Muscle layer of colon (tissue), 2 donors: ENCODE measurements at regions not wholly inside any gene's neighbourhood (a gene's known extent, or its start where the extent isn't known, plus 50 kb on each side); places are given as distances from the start of the nearest gene placed in this dataset.
"Not testable (repeated sequence)": the region's sequence is repeated elsewhere in the genome, so short reads cannot be mapped to it uniquely, and the experiment has no call there.

Experiments used
- H3K27ac ChIP-seq: one replicate; pipeline ENCODE4 v1.7.0; 2013; ENCODE audit warnings: low read depth, mild to moderate bottlenecking, low read length, moderate library complexity
- H3K27me3 ChIP-seq, 2 donors: one replicate each; pipeline ENCODE4 v1.7.0; 2013; ENCODE audit warnings: low read length in 2 of 2, mild to moderate bottlenecking in 2 of 2; ENCODE audit not compliant: insufficient read depth in 2 of 2, control insufficient read depth in 1 of 2
- H3K36me3 ChIP-seq: one replicate; pipeline ENCODE4 v1.7.0; 2013; ENCODE audit warnings: mild to moderate bottlenecking, low read length; ENCODE audit not compliant: insufficient read depth
- H3K4me1 ChIP-seq: one replicate; pipeline ENCODE4 v1.7.0; 2013; ENCODE audit warnings: mild to moderate bottlenecking, low read length; ENCODE audit not compliant: insufficient read depth
- H3K4me3 ChIP-seq, 2 donors: one replicate each; pipeline ENCODE4 v1.7.0; 2013; ENCODE audit warnings: low read length in 2 of 2, low read depth in 1 of 2, mild to moderate bottlenecking in 1 of 2, moderate library complexity in 1 of 2
- H3K9ac ChIP-seq: one replicate; pipeline ENCODE4 v1.7.0; 2013; ENCODE audit warnings: low read length
- H3K9me3 ChIP-seq: one replicate; pipeline ENCODE4 v1.7.0; 2013; ENCODE audit warnings: mild to moderate bottlenecking, low read length
- donor health status: abdominal sarcoma.
- donor health status: Adenocarcinoma of cecum.

DNA sequence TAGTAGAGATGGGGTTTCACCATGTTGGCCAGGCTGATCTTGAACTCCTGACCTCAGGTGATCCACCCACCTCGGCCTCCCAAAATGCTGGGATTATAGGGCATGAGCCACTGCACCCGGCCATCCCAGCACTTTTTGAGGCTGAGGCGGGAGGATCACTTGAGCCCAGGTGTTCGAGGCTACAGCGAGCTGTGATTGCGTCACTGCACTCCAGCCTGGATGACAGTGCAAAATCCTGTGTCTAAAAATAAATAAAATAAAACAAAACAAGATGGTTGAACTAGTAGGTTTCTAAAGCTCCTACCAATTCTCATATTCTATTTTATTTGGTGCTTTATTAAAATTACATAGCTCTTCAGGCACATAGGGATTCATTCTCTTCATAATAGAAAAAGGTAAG lies 890.3 kb upstream of the AUTS2 start:
- H3K27me3 ChIP-seq = no peaks in the 10 kb centered on the region
- no peak overlapping the region for H3K4me3 ChIP-seq
- no peaks in the 10 kb centered on the region for H3K4me1 ChIP-seq
- no peaks in the 10 kb centered on the region for H3K9me3 ChIP-seq
- no peaks in the 10 kb centered on the region for H3K36me3 ChIP-seq
- H3K9ac ChIP-seq = no peak overlapping the region
- H3K27ac ChIP-seq = no peak overlapping the region

DNA sequence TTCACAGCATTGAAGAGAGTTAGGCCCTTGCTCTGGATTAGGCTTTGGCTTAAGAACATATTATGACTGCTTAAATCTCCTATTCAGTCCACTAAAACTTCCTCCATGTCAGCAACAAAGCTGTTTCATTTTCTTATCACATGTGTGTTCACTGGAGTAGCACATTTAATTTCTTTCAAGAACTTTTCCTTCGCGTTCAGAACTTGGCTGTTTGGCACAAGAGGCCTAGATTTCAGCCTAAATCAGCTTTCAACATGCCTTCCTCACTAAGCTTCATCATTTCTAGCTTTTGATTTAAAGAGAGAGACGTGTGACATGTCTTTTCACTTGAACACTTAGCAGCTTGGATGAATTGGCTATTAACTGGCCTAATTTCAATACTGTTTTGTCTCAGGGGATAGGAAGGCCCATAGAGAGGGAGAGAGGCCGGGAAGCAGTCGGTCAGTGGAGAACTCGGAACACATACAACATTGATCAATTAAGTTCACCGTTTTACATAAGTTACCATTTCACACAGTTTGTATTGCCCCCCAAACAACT lies 885.2 kb upstream of the AUTS2 start:
- no peaks in the 10 kb centered on the region for H3K9me3 ChIP-seq
- no peaks in the 10 kb centered on the region for H3K4me1 ChIP-seq
- H3K36me3 ChIP-seq = no peaks in the 10 kb centered on the region
- H3K4me3 ChIP-seq = no peak overlapping the region
- H3K27me3 ChIP-seq = no peaks in the 10 kb centered on the region
- no peak overlapping the region for H3K27ac ChIP-seq
- H3K9ac ChIP-seq = no peak overlapping the region

DNA sequence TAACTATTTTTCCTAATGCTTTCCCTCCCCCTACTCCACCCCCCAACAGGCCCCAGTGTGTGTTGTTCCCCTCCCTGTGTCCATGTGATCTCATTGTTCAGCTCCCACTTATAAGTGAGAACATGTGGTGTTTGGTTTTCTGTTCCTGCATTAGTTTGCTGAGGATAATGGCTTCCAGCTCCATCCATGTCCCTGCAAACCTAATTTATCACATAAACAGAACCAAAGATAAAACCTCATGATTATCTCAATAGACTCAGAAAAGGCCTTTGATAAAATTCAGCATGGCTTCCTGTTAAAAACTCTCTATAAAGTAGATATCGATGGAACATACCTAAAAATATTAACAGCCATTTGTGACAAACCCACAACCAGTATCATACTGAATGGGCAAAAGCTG lies 884.1 kb upstream of the AUTS2 start:
- H3K27ac ChIP-seq, H3K36me3 ChIP-seq, H3K9me3 ChIP-seq, H3K4me3 ChIP-seq, H3K9ac ChIP-seq, H3K4me1 ChIP-seq, H3K27me3 ChIP-seq: not testable (repeated sequence)

DNA sequence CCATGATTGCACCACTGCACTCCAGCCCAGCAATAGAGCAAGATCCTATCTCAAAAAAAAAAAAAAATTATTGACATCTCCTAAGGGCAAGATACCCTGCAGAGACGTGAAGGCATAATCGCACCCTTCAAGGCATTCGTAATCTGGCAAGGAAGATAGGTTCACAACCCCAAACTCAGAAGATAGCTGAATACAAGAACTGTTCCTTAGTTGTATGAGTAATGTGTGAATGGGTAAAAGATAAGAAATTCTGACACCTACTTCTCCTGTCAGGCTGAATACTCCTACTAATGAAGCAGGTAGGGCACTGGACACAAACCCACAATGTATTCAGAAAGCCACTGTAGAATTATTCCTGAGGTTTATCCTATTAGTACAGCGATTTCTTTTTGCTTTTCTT lies 882.4 kb upstream of the AUTS2 start:
- no peaks in the 10 kb centered on the region for H3K4me1 ChIP-seq
- H3K9ac ChIP-seq = no peak overlapping the region
- no peaks in the 10 kb centered on the region for H3K9me3 ChIP-seq
- H3K27ac ChIP-seq = no peak overlapping the region
- H3K36me3 ChIP-seq = no peaks in the 10 kb centered on the region
- no peaks in the 10 kb centered on the region for H3K27me3 ChIP-seq
- H3K4me3 ChIP-seq = no peak overlapping the region

DNA sequence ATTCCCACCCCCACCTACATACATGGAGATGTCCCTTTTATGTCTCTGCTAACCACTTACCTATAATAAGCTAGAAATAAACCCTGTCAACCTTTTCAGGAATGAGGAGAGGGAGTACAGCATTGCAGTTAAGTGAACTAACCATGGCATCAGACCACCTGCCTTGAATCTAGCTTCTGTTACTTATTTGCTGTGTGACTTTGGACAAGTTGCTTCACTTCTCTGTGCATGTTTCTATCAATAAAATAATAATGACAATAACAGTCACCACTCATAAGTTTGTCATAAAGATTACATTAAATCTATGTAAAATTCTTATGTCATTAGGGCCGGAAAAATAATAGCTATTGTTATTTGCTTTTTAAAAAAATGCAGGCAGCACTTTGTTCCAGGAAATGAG lies 881.1 kb upstream of the AUTS2 start:
- no peak overlapping the region for H3K27ac ChIP-seq
- no peaks in the 10 kb centered on the region for H3K4me1 ChIP-seq
- no peak overlapping the region for H3K9ac ChIP-seq
- no peaks in the 10 kb centered on the region for H3K36me3 ChIP-seq
- no peaks in the 10 kb centered on the region for H3K9me3 ChIP-seq
- no peak overlapping the region for H3K4me3 ChIP-seq
- no peaks in the 10 kb centered on the region for H3K27me3 ChIP-seq

DNA sequence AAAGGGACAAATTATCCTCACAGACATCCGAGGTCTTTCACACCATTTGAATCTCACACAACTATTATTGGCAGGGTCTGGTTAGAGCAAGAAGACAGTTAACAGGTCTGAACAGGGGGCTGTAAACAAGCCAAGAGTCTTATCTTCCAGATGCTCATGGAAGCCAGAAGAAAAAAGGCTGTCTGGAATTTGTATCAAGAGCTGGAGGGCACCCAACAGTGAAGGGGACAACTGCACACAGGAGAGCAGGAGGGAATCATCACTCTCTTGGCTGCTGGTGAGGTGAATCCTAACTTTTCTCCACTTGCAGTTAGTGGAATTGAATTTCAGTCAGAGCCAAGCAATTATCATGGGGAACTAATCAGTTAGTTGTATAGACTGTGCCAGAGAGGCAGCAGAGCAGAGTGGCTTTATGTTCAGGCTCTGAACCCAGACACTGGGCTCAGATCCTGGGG lies 880.2 kb upstream of the AUTS2 start:
- Histone ChIP-seq H3K27me3 (no peaks in the 10 kb centered on the region), H3K27ac (no peak overlapping the region), H3K9ac (no peak overlapping the region), H3K4me3 (no peak overlapping the region), H3K4me1 (no peaks in the 10 kb centered on the region), H3K9me3 (no peaks in the 10 kb centered on the region), H3K36me3 (no peaks in the 10 kb centered on the region)

DNA sequence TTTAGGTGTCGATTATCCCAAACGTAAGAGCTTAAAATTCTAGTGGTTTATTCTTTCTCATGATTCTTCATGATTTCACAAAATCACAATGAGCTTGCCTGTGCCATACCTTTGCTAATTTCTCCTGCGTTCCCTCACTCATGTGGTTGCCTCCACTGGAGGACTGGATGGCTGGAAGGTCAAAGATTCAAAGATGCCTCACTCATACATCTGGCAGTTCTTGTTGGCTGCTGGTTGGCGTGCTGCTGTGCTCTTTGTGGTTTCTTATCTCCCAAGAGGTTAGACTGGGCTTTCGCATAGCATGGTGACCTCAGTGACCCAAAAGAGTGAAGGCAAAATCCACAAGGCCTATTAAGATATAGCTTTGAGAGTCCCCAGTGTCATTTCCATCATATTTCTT lies 877.6 kb upstream of the AUTS2 start:
- H3K9ac ChIP-seq = no peak overlapping the region
- H3K4me3 ChIP-seq = no peak overlapping the region
- no peak overlapping the region for H3K27ac ChIP-seq
- H3K4me1 ChIP-seq = no peaks in the 10 kb centered on the region
- no peaks in the 10 kb centered on the region for H3K36me3 ChIP-seq
- no peaks in the 10 kb centered on the region for H3K27me3 ChIP-seq
- no peaks in the 10 kb centered on the region for H3K9me3 ChIP-seq

DNA sequence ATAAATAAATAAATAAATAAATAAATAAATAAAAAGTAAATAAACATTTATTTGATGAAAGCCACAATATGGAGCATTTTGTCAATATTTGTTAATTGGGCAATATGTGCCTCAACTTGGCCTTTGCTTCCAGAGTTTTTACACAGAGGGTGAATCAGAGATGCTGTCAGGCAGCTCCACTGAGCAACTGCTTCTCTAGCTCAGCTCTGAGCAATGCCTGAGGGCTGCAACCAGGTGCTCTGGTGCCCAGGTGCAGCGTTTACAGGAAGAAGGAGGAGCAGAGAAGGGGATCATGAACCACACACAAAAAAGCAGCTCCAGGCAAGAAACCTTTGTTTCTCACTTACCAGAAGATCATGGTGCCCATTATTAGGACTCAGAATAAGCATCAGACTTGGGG lies 876.2 kb upstream of the AUTS2 start:
- Histone ChIP-seq H3K4me3 (no peak overlapping the region), H3K27ac (no peak overlapping the region), H3K4me1 (no peaks in the 10 kb centered on the region), H3K9ac (no peak overlapping the region), H3K9me3 (no peaks in the 10 kb centered on the region), H3K36me3 (no peaks in the 10 kb centered on the region), H3K27me3 (no peaks in the 10 kb centered on the region)

DNA sequence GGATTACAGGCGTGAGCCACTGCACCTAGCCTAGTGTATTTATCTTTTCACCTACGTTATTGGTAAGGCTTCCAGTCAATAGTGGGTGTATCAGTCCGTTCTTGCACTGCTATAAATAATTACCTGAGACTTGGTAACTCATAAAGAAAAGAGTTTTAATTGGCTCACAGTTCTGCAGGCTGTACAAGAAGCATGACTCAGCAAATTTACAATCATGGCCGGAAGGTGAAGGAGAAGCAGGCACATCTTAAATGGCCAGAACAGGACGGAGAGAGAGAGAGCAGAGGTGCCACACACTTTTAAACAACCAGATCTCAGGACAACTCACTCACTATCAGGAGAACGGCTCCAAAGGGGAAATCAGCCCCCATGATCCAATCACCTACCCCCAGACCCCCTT lies 873.3 kb upstream of the AUTS2 start:
- Histone ChIP-seq H3K4me1 (no peaks in the 10 kb centered on the region), H3K36me3 (no peaks in the 10 kb centered on the region), H3K4me3 (no peak overlapping the region), H3K9ac (no peak overlapping the region), H3K27me3 (no peaks in the 10 kb centered on the region), H3K9me3 (no peaks in the 10 kb centered on the region), H3K27ac (no peak overlapping the region)

DNA sequence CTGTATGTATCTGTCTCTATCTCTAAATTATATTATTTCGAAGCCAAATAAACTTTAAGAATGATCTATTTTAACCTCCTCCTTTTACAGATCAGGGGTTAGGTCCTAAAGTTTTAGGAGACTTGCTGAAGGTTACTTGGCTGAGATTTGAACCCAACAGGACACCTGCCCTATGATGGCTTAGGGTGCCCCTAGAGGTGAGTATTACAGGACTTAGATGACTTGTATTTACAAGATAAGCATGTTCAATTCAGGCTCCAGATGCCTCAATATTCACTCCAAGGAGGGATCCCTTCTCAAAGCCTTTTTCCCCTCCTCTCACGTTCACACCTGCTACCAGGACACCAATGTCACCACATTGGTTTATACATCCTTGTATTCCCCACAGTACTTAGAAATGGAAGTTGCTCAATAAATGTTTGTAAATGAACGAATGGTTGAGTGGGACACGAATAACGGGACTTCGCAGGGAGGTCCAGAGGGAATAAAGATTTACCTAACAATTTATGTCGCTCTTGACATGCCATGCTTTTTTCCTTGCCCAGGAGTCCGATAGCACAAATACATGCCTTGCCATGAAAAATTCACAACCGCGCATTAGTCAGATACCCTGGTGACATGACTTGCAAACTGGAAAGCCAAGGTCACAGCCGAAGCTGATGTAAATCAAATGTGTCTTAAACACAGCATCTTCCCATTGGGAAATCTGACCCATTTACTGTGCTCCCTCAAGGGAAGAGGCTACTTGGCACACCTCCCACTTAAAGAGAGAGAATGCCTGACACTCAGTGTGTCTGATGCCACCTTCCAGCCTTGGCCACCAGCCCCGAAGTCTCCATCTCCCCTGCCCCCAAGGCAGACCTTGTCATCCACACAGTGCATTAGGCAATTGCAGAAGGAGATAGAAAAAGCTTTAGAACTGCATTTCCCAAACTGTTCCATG lies 872.2 kb upstream of the AUTS2 start:
- Histone ChIP-seq H3K27me3 (no peaks in the 10 kb centered on the region), H3K27ac (no peak overlapping the region), H3K4me1 (no peaks in the 10 kb centered on the region), H3K9me3 (no peaks in the 10 kb centered on the region), H3K9ac (no peak overlapping the region), H3K36me3 (no peaks in the 10 kb centered on the region), H3K4me3 (no peak overlapping the region)

DNA sequence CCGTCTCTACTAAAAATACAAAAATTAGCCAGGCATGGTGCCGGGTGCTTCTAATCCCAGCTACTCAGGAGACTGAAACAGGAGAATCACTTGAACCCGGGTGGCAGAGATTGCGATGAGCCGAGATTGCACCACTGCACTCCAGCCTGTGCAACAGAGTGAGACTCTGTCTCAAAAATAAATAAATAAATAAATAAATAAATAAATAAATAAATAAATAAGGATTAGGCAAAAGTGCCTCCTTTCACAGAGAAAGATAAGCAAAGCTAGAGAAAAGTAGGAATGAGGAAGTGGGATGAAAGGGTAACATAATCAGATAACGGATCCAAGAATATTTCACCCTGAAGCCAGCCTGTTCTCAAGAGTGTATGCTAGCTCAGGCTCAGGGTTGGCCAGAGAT lies 869.6 kb upstream of the AUTS2 start:
- H3K9me3 ChIP-seq, H3K4me3 ChIP-seq, H3K27ac ChIP-seq, H3K9ac ChIP-seq, H3K27me3 ChIP-seq, H3K4me1 ChIP-seq, H3K36me3 ChIP-seq: not testable (repeated sequence)

DNA sequence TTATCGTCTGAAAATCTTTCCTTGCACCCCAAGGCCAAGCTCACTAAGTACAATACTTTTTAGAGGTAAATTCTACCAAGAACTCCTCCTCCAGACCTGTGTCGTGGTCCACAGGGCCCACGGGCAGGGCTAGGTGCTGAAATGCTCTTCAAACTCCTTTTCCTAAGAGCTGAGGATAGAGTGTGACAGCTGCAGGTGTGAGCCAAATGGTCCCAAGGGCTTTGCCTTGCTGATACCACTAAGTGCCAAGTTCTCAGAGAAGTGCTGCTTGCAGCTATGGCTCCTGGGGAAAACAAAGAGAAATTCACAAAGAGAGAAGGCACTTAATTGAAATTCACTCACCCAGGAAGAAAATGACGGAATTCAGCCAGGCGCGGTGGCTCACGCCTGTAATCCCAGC lies 868.9 kb upstream of the AUTS2 start:
- Histone ChIP-seq H3K27ac (no peak overlapping the region), H3K9ac (no peak overlapping the region), H3K27me3 (no peaks in the 10 kb centered on the region), H3K9me3 (no peaks in the 10 kb centered on the region), H3K4me1 (peaks cover 5% of the 10 kb centered on the region), H3K36me3 (no peaks in the 10 kb centered on the region), H3K4me3 (no peak overlapping the region)
